GM23248 (cell line): ENCODE measurements at regions not wholly inside any gene's neighbourhood (a gene's known extent, or its start where the extent isn't known, plus 50 kb on each side); places are given as distances from the start of the nearest gene placed in this dataset.

Experiments used
- EZH2 ChIP-seq: fragments of 200-600 bp; sonication (generic); IDR thresholded peaks from 2 replicates; pipeline ENCODE4 v1.6.1; 2018; ENCODE audit warnings: antibody characterized with exemption, mild to moderate bottlenecking; ENCODE audit not compliant: insufficient read depth, poor library complexity, severe bottlenecking
- EZH2phosphoT487 ChIP-seq: fragments of 200-600 bp; sonication (generic); IDR thresholded peaks from 2 replicates; pipeline ENCODE4 v1.6.1; 2018; ENCODE audit warnings: antibody characterized with exemption, moderate library complexity, mild to moderate bottlenecking, low read depth; ENCODE audit not compliant: insufficient read depth

DNA sequence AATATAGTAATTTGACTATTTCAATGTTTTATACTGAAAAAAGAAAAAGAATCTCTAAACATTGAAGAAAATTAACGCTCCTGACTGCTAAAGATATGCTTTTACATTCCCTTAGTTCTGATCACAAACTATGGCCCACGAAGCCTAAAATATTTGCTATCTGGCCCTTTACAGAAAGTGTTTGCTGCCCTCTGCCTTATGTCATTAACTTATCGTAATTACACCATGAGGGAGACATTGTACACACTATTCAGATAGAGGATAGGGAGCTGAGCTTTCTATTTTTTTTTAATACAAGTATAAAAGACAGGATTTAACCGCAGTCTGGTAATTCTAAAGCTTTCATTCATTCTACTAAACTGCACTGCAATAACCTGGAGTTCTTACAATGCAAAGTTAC is 393.1 kb upstream of the DCC start:
- no peak for TF ChIP-seq EZH2phosphoT487
- no peak for TF ChIP-seq EZH2
